Forelimb muscle (tissue), 1 donor: ENCODE measurements at regions not wholly inside any gene's neighbourhood (a gene's known extent, or its start where the extent isn't known, plus 50 kb on each side); places are given as distances from the start of the nearest gene placed in this dataset.

ENCODE experiments used
- DNase-seq: peaks from one replicate; pipeline ENCODE4 v3.0.0-alpha.2; 2013; ENCODE audit warnings: low read depth

GRCh38 chr5:16013334-16014065 lies 166.1 kb downstream of the MARCHF11 start:
- no peak for DNase-seq

GRCh38 chr5:16009256-16009655 lies 170.3 kb downstream of the MARCHF11 start:
- DNase-seq, result no peak

- no peak for DNase-seq
Measured at GRCh38 chr5:16007750-16008415, 171.7 kb downstream of the MARCHF11 start.

- DNase-seq, result no peak
Measured at GRCh38 chr5:16005225-16005624, 174.4 kb downstream of the MARCHF11 start.

- DNase-seq, result peak; percentile 22
Measured at GRCh38 chr5:16000056-16000455, 179.5 kb downstream of the MARCHF11 start.

- no peak for DNase-seq
Measured at GRCh38 chr5:15995341-15996052, 184.1 kb downstream of the MARCHF11 start.

- no peak for DNase-seq
Measured at GRCh38 chr5:15993919-15994318, 185.7 kb downstream of the MARCHF11 start.

GRCh38 chr5:15993334-15993733 lies 186.3 kb downstream of the MARCHF11 start:
- DNase-seq, result no peak

GRCh38 chr5:15992918-15993317 lies 186.7 kb downstream of the MARCHF11 start:
- no peak for DNase-seq

- DNase-seq, result no peak
Measured at GRCh38 chr5:15991586-15991985, 188.0 kb downstream of the MARCHF11 start.
